SHP77 (cell line): ENCODE measurements at regions not wholly inside any gene's neighbourhood (a gene's known extent, or its start where the extent isn't known, plus 50 kb on each side); places are given as distances from the start of the nearest gene placed in this dataset.
"Not testable (repeated sequence)": the region's sequence is repeated elsewhere in the genome, so short reads cannot be mapped to it uniquely, and the experiment has no call there.

Experiments
- DNase-seq, 2 experiments: peaks; one replicate each; lab custom pipeline; 2025; lab: John Stamatoyannopoulos, UW

GRCh38 chr13:63344711-63345110 lies 1929.1 kb upstream of the PCDH20 start:
- no peak for DNase-seq

- DNase-seq: no peak
Measured at GRCh38 chr13:63337921-63338320, 1922.3 kb upstream of the PCDH20 start.

GRCh38 chr13:63337041-63337440 lies 1921.4 kb upstream of the PCDH20 start:
- DNase-seq: no peak

GRCh38 chr13:63336549-63336948 lies 1920.9 kb upstream of the PCDH20 start:
- DNase-seq: no peak

DNA sequence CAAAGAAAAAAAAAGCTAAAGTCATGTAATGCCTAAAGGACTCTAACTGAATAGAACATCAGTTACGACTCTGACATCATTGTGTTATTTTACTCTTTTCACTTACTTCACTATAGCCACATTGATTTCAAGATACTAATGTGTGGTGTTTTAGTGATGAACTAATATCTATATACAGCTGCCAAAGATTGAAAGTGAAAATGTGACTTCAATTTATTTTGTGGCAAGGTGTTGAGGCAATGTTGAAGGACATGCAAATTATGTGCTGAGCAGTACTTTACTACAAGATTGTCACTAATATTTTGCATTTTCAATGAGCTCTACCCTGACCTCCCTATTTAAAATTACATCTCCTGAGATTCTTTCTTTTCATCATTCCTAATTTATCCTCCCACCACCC lies 1911.9 kb upstream of the PCDH20 start:
- DNase-seq: no peak

DNA sequence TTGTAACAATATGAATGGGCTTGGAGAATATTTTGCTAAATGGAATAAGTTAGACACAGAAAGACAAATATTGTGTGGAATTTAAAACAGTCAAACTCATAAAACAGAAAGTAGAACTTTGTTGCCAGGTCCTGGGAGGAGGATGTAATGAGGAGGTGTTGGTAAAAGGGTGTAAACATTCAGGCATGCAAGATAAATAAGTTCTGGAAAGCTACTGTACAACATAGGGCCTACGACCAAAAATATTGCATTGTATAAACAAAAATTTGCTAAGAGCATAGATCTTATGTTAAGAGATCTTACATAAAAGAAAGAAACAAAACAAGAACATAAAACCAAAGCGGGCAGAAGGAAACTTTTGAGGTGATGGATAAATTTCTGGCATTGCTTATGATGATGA lies 1907.8 kb upstream of the PCDH20 start:
- DNase-seq: no peak

GRCh38 chr13:63311587-63311986 lies 1895.9 kb upstream of the PCDH20 start:
- DNase-seq: no peak

- no peak for DNase-seq
Measured at GRCh38 chr13:63308549-63309165, 1893.0 kb upstream of the PCDH20 start.

DNA sequence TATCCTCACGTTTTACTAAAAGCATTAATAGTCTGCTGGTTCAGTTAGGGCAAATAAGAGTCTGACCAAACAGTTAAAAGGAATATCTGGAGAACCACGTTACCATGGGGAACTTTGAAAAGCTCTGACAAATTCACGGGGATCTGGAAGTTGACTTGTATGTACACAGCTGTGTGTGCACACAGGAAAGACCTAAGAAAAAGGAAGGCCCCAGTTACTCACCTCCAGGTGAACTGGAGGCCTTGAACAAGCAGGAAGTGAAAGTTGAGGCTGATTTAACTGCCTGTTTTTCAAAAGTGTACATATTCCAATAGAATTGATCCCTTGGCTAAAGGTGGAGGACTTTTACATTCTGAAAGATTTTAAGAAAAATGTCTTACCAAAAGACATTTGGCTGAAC lies 1891.6 kb upstream of the PCDH20 start:
- DNase-seq: peak in 1 of 2 experiments; percentile 40

DNA sequence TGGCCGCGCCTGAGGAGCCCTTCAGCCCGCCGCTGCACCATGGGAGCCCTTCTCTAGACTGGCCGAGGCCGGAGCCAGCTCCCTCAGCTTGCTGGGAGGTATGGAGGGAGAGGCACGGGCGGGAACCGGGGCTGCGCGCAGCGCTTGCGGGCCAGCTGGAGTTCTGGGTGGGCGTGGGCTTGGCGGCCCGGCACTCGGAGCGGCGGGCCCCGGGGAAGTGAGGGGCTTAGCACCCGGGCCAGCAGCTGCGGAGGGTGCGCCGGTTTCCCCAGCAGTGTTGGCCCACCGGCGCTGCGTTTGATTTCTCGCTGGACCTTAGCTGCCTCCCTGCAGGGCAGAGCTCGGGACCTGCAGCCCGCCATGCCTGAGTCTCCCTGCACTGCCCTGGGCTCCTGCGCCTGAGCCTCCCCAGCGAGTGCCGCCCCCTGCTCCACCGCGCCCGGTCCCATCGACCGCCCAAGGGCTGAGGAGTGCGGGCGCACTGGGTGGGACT lies 1890.0 kb upstream of the PCDH20 start:
- no peak for DNase-seq

DNA sequence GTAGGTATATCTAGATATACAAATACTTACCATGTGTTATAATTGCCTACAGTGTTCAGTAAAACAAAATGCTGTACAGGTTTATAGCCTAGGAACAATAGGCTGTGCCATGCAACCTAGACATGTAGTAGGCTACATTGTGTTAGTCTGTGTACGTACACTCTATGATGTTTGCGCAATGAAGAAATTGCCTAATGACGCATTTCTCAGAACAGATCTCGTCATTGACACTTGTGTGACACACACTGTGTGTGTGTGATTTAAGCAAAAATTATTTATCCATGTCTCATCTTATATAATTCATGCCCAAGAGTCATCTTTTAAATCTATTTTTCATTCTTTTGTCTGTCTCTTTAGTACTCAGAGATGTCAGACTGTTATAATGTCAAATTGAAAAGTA lies 1888.8 kb upstream of the PCDH20 start:
- no peak for DNase-seq

GRCh38 chr13:63299866-63300394 lies 1884.3 kb upstream of the PCDH20 start:
- DNase-seq: no peak

DNA sequence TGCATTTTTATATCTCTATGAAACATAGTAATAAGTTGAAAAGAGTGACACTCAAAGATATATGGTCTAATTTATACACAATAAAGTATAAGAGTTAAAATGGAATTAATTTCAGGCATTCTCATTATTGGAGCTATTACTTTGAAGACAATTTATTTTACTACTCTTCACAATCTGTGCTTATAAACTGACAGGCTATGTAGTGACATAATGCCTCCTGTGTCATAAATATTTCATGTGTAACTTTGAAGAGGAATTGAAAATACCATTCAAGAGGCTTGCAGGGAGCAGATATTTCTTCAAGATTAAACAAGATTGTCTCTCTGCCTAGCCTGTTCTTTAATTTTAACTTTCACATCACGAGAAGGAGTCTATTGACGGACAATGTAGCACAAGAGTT lies 1881.5 kb upstream of the PCDH20 start:
- no peak for DNase-seq

- no peak for DNase-seq
Measured at GRCh38 chr13:63291701-63292100, 1876.1 kb upstream of the PCDH20 start.

DNA sequence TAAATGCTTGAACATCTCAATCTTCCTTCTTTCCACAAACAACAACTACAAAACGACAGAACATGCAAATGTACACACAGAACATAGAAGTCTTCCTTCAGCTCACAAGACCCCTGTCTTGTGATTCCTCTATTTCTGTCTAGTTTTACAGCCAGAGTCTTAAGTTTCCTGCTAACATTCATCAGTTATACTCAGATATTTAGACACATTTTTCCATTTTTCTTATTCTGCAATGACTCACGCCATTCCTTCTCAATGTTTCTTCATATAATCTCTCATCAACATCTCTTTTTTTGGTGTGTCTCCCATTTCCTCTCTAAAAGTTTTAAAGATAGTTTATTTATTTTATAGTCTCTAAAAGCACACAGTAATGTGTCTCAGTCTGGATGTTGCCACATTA lies 1872.9 kb upstream of the PCDH20 start:
- no peak for DNase-seq

GRCh38 chr13:63287926-63288325 lies 1872.3 kb upstream of the PCDH20 start:
- DNase-seq: no peak

GRCh38 chr13:63285426-63285825 lies 1869.8 kb upstream of the PCDH20 start:
- no peak for DNase-seq

GRCh38 chr13:63279136-63279535 lies 1863.5 kb upstream of the PCDH20 start:
- DNase-seq: no peak

- no peak for DNase-seq
Measured at GRCh38 chr13:63274772-63275171, 1859.1 kb upstream of the PCDH20 start.

DNA sequence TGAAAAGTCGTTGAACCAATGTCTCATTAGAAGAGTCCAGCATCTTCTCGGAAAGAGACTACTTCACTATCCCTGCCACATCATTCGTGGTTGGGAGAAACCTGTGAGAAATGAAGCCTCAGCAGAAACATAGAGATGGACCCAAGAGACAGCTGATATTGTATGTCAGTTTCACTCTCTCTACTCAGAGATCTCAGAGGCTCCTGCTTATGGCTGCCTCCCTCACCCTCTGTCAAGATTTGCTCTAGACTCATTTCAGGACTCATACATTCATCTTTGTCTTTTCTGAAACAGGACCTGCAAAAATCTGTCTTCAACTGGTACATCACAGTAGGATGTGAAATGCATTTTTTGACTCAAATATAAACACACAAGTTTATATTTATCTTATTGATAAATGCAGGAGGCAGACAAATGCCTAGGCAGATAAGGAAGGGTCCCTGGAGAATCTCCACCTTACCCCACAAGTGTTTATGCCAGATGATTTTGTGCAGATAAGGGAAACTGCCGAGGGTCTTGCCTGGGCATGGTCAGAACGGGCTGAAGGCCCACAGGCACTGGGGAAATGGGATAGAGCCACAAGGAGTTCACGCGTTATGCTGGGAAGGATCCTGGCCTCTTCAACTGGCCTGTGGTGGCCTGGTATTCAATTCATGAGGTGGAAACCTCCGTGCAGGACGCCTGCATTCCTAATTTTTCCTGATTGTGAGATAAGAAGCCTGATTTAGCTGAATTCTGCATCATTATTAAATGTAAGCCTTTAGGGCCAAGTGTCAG lies 1834.0 kb upstream of the PCDH20 start:
- DNase-seq: no peak

- not testable (repeated sequence) for DNase-seq
Measured at GRCh38 chr13:63236667-63237396, 1821.2 kb upstream of the PCDH20 start.

GRCh38 chr13:63218596-63218995 lies 1802.9 kb upstream of the PCDH20 start:
- DNase-seq: not testable (repeated sequence)
